SU-DHL-6 (cell line): ENCODE measurements at regions not wholly inside any gene's neighbourhood (a gene's known extent, or its start where the extent isn't known, plus 50 kb on each side); places are given as distances from the start of the nearest gene placed in this dataset.

Experiments used
- EZH2phosphoT487 ChIP-seq: fragments of 200-600 bp; sonication (generic), shearing (Covaris generic); conservative IDR thresholded peaks from 2 replicates; pipeline ENCODE4 v1.6.1; 2018; ENCODE audit warnings: mild to moderate bottlenecking, antibody characterized with exemption, low read length, moderate library complexity, mixed read lengths
- TF ChIP-seq, protein P1 (sequence below): fragments of 200-600 bp; sonication (generic); IDR thresholded peaks from one replicate; pipeline ENCODE4 v1.5.1; 2017; ENCODE audit warnings: antibody characterized with exemption, mild to moderate bottlenecking, low read length, moderate library complexity; ENCODE audit not compliant: insufficient read depth, poor library complexity, severe bottlenecking

DNA sequence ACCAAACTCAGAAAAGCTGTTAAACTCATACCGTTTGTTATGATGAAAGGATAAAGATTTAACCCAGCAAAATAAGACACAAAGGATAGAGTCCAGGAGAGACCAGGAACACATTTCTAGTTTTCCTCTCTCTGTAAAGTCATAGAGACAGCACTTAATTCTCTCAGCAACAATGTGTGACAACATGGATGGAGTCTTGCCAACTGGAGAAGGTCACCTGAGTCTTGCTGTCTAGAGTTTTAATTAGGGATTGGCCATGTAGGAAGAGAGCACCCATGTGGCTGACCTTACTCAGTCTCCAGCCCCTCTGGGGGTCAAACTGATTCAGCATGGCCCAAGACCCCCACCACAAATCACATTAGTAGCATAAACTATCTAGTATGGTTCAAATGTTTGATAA lies 151.0 kb upstream of the ATF7IP start:
- TF ChIP-seq, protein P1, sequence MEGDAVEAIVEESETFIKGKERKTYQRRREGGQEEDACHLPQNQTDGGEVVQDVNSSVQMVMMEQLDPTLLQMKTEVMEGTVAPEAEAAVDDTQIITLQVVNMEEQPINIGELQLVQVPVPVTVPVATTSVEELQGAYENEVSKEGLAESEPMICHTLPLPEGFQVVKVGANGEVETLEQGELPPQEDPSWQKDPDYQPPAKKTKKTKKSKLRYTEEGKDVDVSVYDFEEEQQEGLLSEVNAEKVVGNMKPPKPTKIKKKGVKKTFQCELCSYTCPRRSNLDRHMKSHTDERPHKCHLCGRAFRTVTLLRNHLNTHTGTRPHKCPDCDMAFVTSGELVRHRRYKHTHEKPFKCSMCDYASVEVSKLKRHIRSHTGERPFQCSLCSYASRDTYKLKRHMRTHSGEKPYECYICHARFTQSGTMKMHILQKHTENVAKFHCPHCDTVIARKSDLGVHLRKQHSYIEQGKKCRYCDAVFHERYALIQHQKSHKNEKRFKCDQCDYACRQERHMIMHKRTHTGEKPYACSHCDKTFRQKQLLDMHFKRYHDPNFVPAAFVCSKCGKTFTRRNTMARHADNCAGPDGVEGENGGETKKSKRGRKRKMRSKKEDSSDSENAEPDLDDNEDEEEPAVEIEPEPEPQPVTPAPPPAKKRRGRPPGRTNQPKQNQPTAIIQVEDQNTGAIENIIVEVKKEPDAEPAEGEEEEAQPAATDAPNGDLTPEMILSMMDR, result no peak
- no peak for TF ChIP-seq EZH2phosphoT487
